IMR-90 (cell line): ENCODE measurements at regions not wholly inside any gene's neighbourhood (a gene's known extent, or its start where the extent isn't known, plus 50 kb on each side); places are given as distances from the start of the nearest gene placed in this dataset.
"Not testable (repeated sequence)": the region's sequence is repeated elsewhere in the genome, so short reads cannot be mapped to it uniquely, and the experiment has no call there.

Source experiments
- ATAC-seq: fragments of 200-7000 bp; cut with Tn5 transposase; 2 replicates; pipeline ENCODE4 v1.9.1; 2020; ENCODE audit warnings: low read depth, mild to moderate bottlenecking, moderate library complexity
- BruUV-seq: library from RNA; stranded (reverse); fragments of 400-500 nt; replicated peaks from 2 replicates; lab custom pipeline; 2021; lab: Mats Ljungman, UMichigan
- CTCF ChIA-PET: fragments of 300-600 bp; formaldehyde crosslinking; extraction: SDS; loops from one replicate; lab custom pipeline; 2021; ENCODE audit warnings: antibody characterized with exemption; lab: Yijun Ruan, JAX
- POLR2A ChIA-PET: fragments of 300-600 bp; sonication (Branson Sonifier 250); formaldehyde crosslinking; loops from one replicate; lab custom pipeline; 2022; ENCODE audit warnings: antibody characterized with exemption; ENCODE audit not compliant: unreplicated experiment; lab: Charles Lee
- DNase-seq: peaks from one replicate; pipeline ENCODE4 v3.0.0; 2013
- H2AFZ ChIP-seq: replicated peaks from 2 replicates; pipeline ENCODE3; 2013; ENCODE audit warnings: low read length, mild to moderate bottlenecking; ENCODE audit not compliant: poor library complexity
- H2AK5ac ChIP-seq: 2 replicates; pipeline ENCODE4 v1.6.1; 2013; ENCODE audit warnings: low read depth, low read length, inconsistent platforms
- H2AK9ac ChIP-seq: replicated peaks from 2 replicates; pipeline ENCODE3; 2013; ENCODE audit warnings: mild to moderate bottlenecking, low read depth, low read length, moderate library complexity; ENCODE audit not compliant: poor library complexity
- H2BK120ac ChIP-seq: 2 replicates; pipeline ENCODE4 v1.6.1; 2013; ENCODE audit warnings: low read depth, low read length, inconsistent platforms
- H2BK15ac ChIP-seq: 3 replicates; pipeline ENCODE4 v1.6.1; 2013; ENCODE audit warnings: low read depth, low read length, inconsistent platforms
- H2BK20ac ChIP-seq: 2 replicates; pipeline ENCODE4 v1.6.1; 2013; ENCODE audit warnings: low read depth, mild to moderate bottlenecking, inconsistent platforms, low read length, moderate library complexity
- H2BK5ac ChIP-seq: 2 replicates; pipeline ENCODE4 v1.6.1; 2013; ENCODE audit warnings: mild to moderate bottlenecking, low read depth, low read length, inconsistent platforms; ENCODE audit not compliant: poor library complexity, severe bottlenecking
- H3K14ac ChIP-seq: replicated peaks from 2 replicates; pipeline ENCODE4 v1.6.1; 2013; ENCODE audit warnings: low read depth, low read length, inconsistent platforms
- H3K18ac ChIP-seq: 2 replicates; pipeline ENCODE4 v1.6.1; 2013; ENCODE audit warnings: low read depth, low read length, control low read depth
- H3K23ac ChIP-seq: 2 replicates; pipeline ENCODE4 v1.6.1; 2013; ENCODE audit warnings: low read depth, low read length, inconsistent platforms
- H3K27ac ChIP-seq: 2 replicates; pipeline ENCODE4 v1.5.1; 2013; ENCODE audit warnings: mild to moderate bottlenecking, control low read depth, low read length; ENCODE audit not compliant: insufficient read depth
- H3K27me3 ChIP-seq: 2 replicates; pipeline ENCODE4 v1.6.1; 2013; ENCODE audit warnings: low read length; ENCODE audit not compliant: control insufficient read depth, insufficient read depth
- H3K36me3 ChIP-seq: 2 replicates; pipeline ENCODE4 v1.6.1; 2013; ENCODE audit warnings: low read length, mixed read lengths; ENCODE audit not compliant: control insufficient read depth, insufficient read depth
- H3K4ac ChIP-seq: 2 replicates; pipeline ENCODE4 v1.6.1; 2013; ENCODE audit warnings: low read depth, low read length, inconsistent platforms
- H3K4me1 ChIP-seq: 2 replicates; pipeline ENCODE4 v1.6.1; 2013; ENCODE audit warnings: low read length, mixed read lengths; ENCODE audit not compliant: control insufficient read depth, insufficient read depth
- H3K4me2 ChIP-seq: 2 replicates; pipeline ENCODE4 v1.6.1; 2013; ENCODE audit warnings: low read depth, mild to moderate bottlenecking, control low read depth, low read length, moderate library complexity
- H3K4me3 ChIP-seq: 2 replicates; pipeline ENCODE4 v1.5.1; 2013; ENCODE audit warnings: low read depth, mild to moderate bottlenecking, control low read depth, low read length, moderate library complexity; ENCODE audit not compliant: insufficient read depth
- H3K56ac ChIP-seq: 2 replicates; pipeline ENCODE4 v1.6.1; 2013; ENCODE audit warnings: low read length, inconsistent platforms; ENCODE audit not compliant: insufficient read depth; ENCODE audit errors: extremely low read depth
- H3K79me1 ChIP-seq, 2 experiments: 2 replicates each; pipeline ENCODE4 v1.6.1; 2013; ENCODE audit warnings: low read length in 2 of 2, inconsistent platforms in 1 of 2, low read depth in 1 of 2
- H3K9ac ChIP-seq: 2 replicates; pipeline ENCODE4 v1.6.1; 2013; ENCODE audit warnings: low read depth, low read length, control low read depth
- H3K9me1 ChIP-seq: 2 replicates; pipeline ENCODE4 v1.6.1; 2013; ENCODE audit warnings: low read length, inconsistent platforms; ENCODE audit not compliant: insufficient read depth
- H3K9me3 ChIP-seq: 2 replicates; pipeline ENCODE4 v1.6.1; 2013; ENCODE audit warnings: low read length; ENCODE audit not compliant: control insufficient read depth, insufficient read depth
- H4K20me1 ChIP-seq: 2 replicates; pipeline ENCODE4 v1.6.1; 2013; ENCODE audit warnings: low read length, inconsistent platforms; ENCODE audit not compliant: insufficient read depth
- H4K5ac ChIP-seq: 2 replicates; pipeline ENCODE4 v1.6.1; 2013; ENCODE audit warnings: mild to moderate bottlenecking, low read depth, low read length, control low read depth
- H4K8ac ChIP-seq, 2 experiments: 2 replicates each; pipeline ENCODE4 v1.6.1; 2013; ENCODE audit warnings: low read depth in 2 of 2, low read length in 2 of 2, control low read depth in 1 of 2, inconsistent platforms in 1 of 2
- H4K91ac ChIP-seq: 2 replicates; pipeline ENCODE4 v1.6.1; 2013; ENCODE audit warnings: low read depth, low read length, inconsistent platforms; ENCODE audit not compliant: insufficient read depth
- WGBS, 2 experiments: methylation state at CpG; one replicate each; pipeline versions ENCODE4 v1.1.5 to v1.1.7; 2013; ENCODE audit warnings: missing lambda C conversion rate in 2 of 2; ENCODE audit not compliant: insufficient read length in 1 of 2; ENCODE audit errors: extremely low coverage in 2 of 2; 5-methylcytosine and 5-hydroxymethylcytosine counted together
- dilution Hi-C: fragments of 300-500 bp; cut with HindIII; formaldehyde crosslinking; loops from one replicate; pipeline ENCODE4 v1.14.3; 2018; ENCODE audit warnings: low sequenced_read_pairs; ENCODE audit not compliant: unreplicated experiment
- in situ Hi-C: fragments of 300-500 bp; cut with MboI; formaldehyde crosslinking; loops from 3 replicates; pipeline ENCODE4 v1.14.3; 2019; ENCODE audit warnings: low sequenced_read_pairs, inconsistent platforms, mixed read lengths
- intact Hi-C: fragments of 100-400 bp; cut with micrococcal nuclease; formaldehyde crosslinking; loops from 2 replicates; pipeline ENCODE4 v1.10.0; 2022

- H3K4ac ChIP-seq, H3K27me3 ChIP-seq, H3K9me3 ChIP-seq, dilution Hi-C loops, H2AK9ac ChIP-seq, H2AK5ac ChIP-seq, CTCF ChIA-PET, H3K56ac ChIP-seq, BruUV-seq, H3K9me1 ChIP-seq, H3K23ac ChIP-seq, H2BK20ac ChIP-seq, ATAC-seq, H3K18ac ChIP-seq, intact Hi-C loops, H3K4me1 ChIP-seq, H3K27ac ChIP-seq, H4K91ac ChIP-seq, POLR2A ChIA-PET, H3K36me3 ChIP-seq, H3K4me3 ChIP-seq, H4K8ac ChIP-seq, H3K14ac ChIP-seq, H4K20me1 ChIP-seq, H3K79me1 ChIP-seq, H4K5ac ChIP-seq, H2BK5ac ChIP-seq, H3K9ac ChIP-seq, DNase-seq, in situ Hi-C loops, H3K4me2 ChIP-seq, H2BK120ac ChIP-seq, H2AFZ ChIP-seq, H2BK15ac ChIP-seq: not testable (repeated sequence)
- no CpG with 5 or more reads among the region's 5 CpGs for WGBS, 2 experiments
Measured at GRCh38 chr2:110317377-110317776, 105.0 kb upstream of the MTLN start.

- H3K23ac ChIP-seq, H2BK15ac ChIP-seq, H3K9me3 ChIP-seq, H4K5ac ChIP-seq, H4K91ac ChIP-seq, H3K4ac ChIP-seq, H2BK120ac ChIP-seq, H3K14ac ChIP-seq, H3K36me3 ChIP-seq, H3K79me1 ChIP-seq, H2BK5ac ChIP-seq, POLR2A ChIA-PET, H4K8ac ChIP-seq, H4K20me1 ChIP-seq, H3K9me1 ChIP-seq, H3K9ac ChIP-seq, H2BK20ac ChIP-seq, H3K4me2 ChIP-seq, H3K4me3 ChIP-seq, H3K18ac ChIP-seq, DNase-seq, intact Hi-C loops, H2AFZ ChIP-seq, in situ Hi-C loops, H3K56ac ChIP-seq, H3K4me1 ChIP-seq, dilution Hi-C loops, H2AK5ac ChIP-seq, H3K27ac ChIP-seq, H2AK9ac ChIP-seq, BruUV-seq, H3K27me3 ChIP-seq, CTCF ChIA-PET: not testable (repeated sequence)
- no CpG with 5 or more reads among the region's 10 CpGs for WGBS, 2 experiments
- peak; percentile 93 for ATAC-seq
Measured at GRCh38 chr2:110316051-110316865, 103.9 kb upstream of the MTLN start.
